Stimulated activated memory B cell treated with anti-CD40 and anti-IgM and Interleukin-4, amounts not matched to agents 10 μg/mL and 1 μg/mL and 100 μg/mL, for 72 hours (primary cell): ENCODE measurements at regions not wholly inside any gene's neighbourhood (a gene's known extent, or its start where the extent isn't known, plus 50 kb on each side); places are given as distances from the start of the nearest gene placed in this dataset.

ENCODE experiments used
- ATAC-seq: fragments of 150-1000 bp; cut with Tn5 transposase; 2 replicates; pipeline ENCODE4 v1.10.0; 2021
- H3K27ac Mint-ChIP-seq: one replicate; pipeline ENCODE4 v1.8.0; 2022; ENCODE audit warnings: mild to moderate bottlenecking, mixed read lengths
- H3K27me3 Mint-ChIP-seq: one replicate; pipeline ENCODE4 v1.8.0; 2022; ENCODE audit warnings: mixed read lengths
- H3K36me3 Mint-ChIP-seq: one replicate; pipeline ENCODE4 v1.8.0; 2022; ENCODE audit warnings: mixed read lengths
- H3K4me1 Mint-ChIP-seq: one replicate; pipeline ENCODE4 v1.8.0; 2022; ENCODE audit warnings: mixed read lengths
- H3K4me3 Mint-ChIP-seq: one replicate; pipeline ENCODE4 v1.8.0; 2022; ENCODE audit warnings: mild to moderate bottlenecking, moderate library complexity, mixed read lengths
- H3K9me3 Mint-ChIP-seq: one replicate; pipeline ENCODE4 v1.8.0; 2022; ENCODE audit warnings: mixed read lengths

GRCh38 chr5:44252545-44252944, 136.7 kb downstream of the FGF10 start:
- Mint-ChIP-seq H3K36me3 (no peaks in the 10 kb centered on the region), H3K27ac (no peak overlapping the region), H3K4me3 (no peak overlapping the region), H3K27me3 (no peaks in the 10 kb centered on the region), H3K9me3 (no peaks in the 10 kb centered on the region), H3K4me1 (no peaks in the 10 kb centered on the region)
- ATAC-seq: no peak

GRCh38 chr5:44246986-44247385, 142.2 kb downstream of the FGF10 start:
- H3K9me3 Mint-ChIP-seq: peaks cover 3% of the 10 kb centered on the region

GRCh38 chr5:44245935-44246334, 143.3 kb downstream of the FGF10 start:
- no peaks in the 10 kb centered on the region for H3K4me1 Mint-ChIP-seq
- no peaks in the 10 kb centered on the region for H3K27me3 Mint-ChIP-seq
- ATAC-seq: no peak
- H3K9me3 Mint-ChIP-seq: peaks cover 3% of the 10 kb centered on the region
- H3K36me3 Mint-ChIP-seq: no peaks in the 10 kb centered on the region
- no peak overlapping the region for H3K27ac Mint-ChIP-seq
- H3K4me3 Mint-ChIP-seq: no peak overlapping the region

More at GRCh38 chr5:44246986-44247385, 142.2 kb downstream of the FGF10 start:
- H3K27ac Mint-ChIP-seq: no peak overlapping the region
- no peaks in the 10 kb centered on the region for H3K36me3 Mint-ChIP-seq
- no peaks in the 10 kb centered on the region for H3K4me1 Mint-ChIP-seq
- H3K4me3 Mint-ChIP-seq: no peak overlapping the region
- no peaks in the 10 kb centered on the region for H3K27me3 Mint-ChIP-seq
- ATAC-seq: no peak

GRCh38 chr5:44242791-44243190, 146.4 kb downstream of the FGF10 start:
- Mint-ChIP-seq H3K27me3 (no peaks in the 10 kb centered on the region), H3K36me3 (no peaks in the 10 kb centered on the region), H3K4me1 (no peaks in the 10 kb centered on the region), H3K4me3 (no peak overlapping the region), H3K9me3 (peaks cover 3% of the 10 kb centered on the region), H3K27ac (no peak overlapping the region)
- ATAC-seq: no peak

GRCh38 chr5:44236040-44236439, 153.2 kb downstream of the FGF10 start:
- Mint-ChIP-seq H3K9me3 (no peaks in the 10 kb centered on the region), H3K4me3 (no peak overlapping the region), H3K27ac (no peak overlapping the region), H3K36me3 (no peaks in the 10 kb centered on the region), H3K4me1 (no peaks in the 10 kb centered on the region), H3K27me3 (no peaks in the 10 kb centered on the region)
- no peak for ATAC-seq

- Mint-ChIP-seq H3K9me3 (peaks cover 7% of the 10 kb centered on the region), H3K4me1 (no peaks in the 10 kb centered on the region), H3K4me3 (no peak overlapping the region), H3K27me3 (no peaks in the 10 kb centered on the region), H3K36me3 (no peaks in the 10 kb centered on the region), H3K27ac (no peak overlapping the region)
- ATAC-seq: no peak
Observed at GRCh38 chr5:44233691-44234090, 155.5 kb downstream of the FGF10 start.

- Mint-ChIP-seq H3K4me1 (no peaks in the 10 kb centered on the region), H3K27ac (no peak overlapping the region), H3K36me3 (no peaks in the 10 kb centered on the region), H3K27me3 (no peaks in the 10 kb centered on the region), H3K4me3 (no peak overlapping the region), H3K9me3 (peaks cover 12% of the 10 kb centered on the region)
- no peak for ATAC-seq
Observed at GRCh38 chr5:44225231-44226160, 163.7 kb downstream of the FGF10 start.

- no peak overlapping the region for H3K27ac Mint-ChIP-seq
- no peaks in the 10 kb centered on the region for H3K36me3 Mint-ChIP-seq
- ATAC-seq: no peak
- H3K27me3 Mint-ChIP-seq: no peaks in the 10 kb centered on the region
- peaks cover 7% of the 10 kb centered on the region for H3K9me3 Mint-ChIP-seq
- no peaks in the 10 kb centered on the region for H3K4me1 Mint-ChIP-seq
- no peak overlapping the region for H3K4me3 Mint-ChIP-seq
Observed at GRCh38 chr5:44199408-44199807, 189.8 kb downstream of the FGF10 start.

GRCh38 chr5:44189255-44189654, 200.0 kb downstream of the FGF10 start:
- no peaks in the 10 kb centered on the region for H3K4me1 Mint-ChIP-seq
- H3K4me3 Mint-ChIP-seq: no peak overlapping the region
- no peaks in the 10 kb centered on the region for H3K27me3 Mint-ChIP-seq
- ATAC-seq: no peak
- peaks cover 8% of the 10 kb centered on the region for H3K9me3 Mint-ChIP-seq
- H3K27ac Mint-ChIP-seq: no peak overlapping the region
- H3K36me3 Mint-ChIP-seq: no peaks in the 10 kb centered on the region

- no peaks in the 10 kb centered on the region for H3K36me3 Mint-ChIP-seq
- no peak for ATAC-seq
- no peak overlapping the region for H3K27ac Mint-ChIP-seq
- H3K9me3 Mint-ChIP-seq: peaks cover 3% of the 10 kb centered on the region
- no peaks in the 10 kb centered on the region for H3K4me1 Mint-ChIP-seq
- no peaks in the 10 kb centered on the region for H3K27me3 Mint-ChIP-seq
- no peak overlapping the region for H3K4me3 Mint-ChIP-seq
Observed at GRCh38 chr5:44187973-44188372, 201.2 kb downstream of the FGF10 start.

GRCh38 chr5:44183753-44184152, 205.5 kb downstream of the FGF10 start:
- H3K27ac Mint-ChIP-seq: no peak overlapping the region
- no peak for ATAC-seq
- peaks cover 7% of the 10 kb centered on the region for H3K9me3 Mint-ChIP-seq
- no peak overlapping the region for H3K4me3 Mint-ChIP-seq
- no peaks in the 10 kb centered on the region for H3K27me3 Mint-ChIP-seq
- H3K4me1 Mint-ChIP-seq: no peaks in the 10 kb centered on the region
- no peaks in the 10 kb centered on the region for H3K36me3 Mint-ChIP-seq

- no peak overlapping the region for H3K27ac Mint-ChIP-seq
- H3K9me3 Mint-ChIP-seq: peaks cover 7% of the 10 kb centered on the region
Observed at GRCh38 chr5:44183312-44183711, 205.9 kb downstream of the FGF10 start.

GRCh38 chr5:44178414-44178813, 210.8 kb downstream of the FGF10 start:
- Mint-ChIP-seq H3K4me3 (no peak overlapping the region), H3K27ac (no peak overlapping the region), H3K27me3 (no peaks in the 10 kb centered on the region), H3K36me3 (no peaks in the 10 kb centered on the region), H3K4me1 (no peaks in the 10 kb centered on the region), H3K9me3 (peaks cover 17% of the 10 kb centered on the region)
- no peak for ATAC-seq

More at GRCh38 chr5:44183312-44183711, 205.9 kb downstream of the FGF10 start:
- H3K27me3 Mint-ChIP-seq: no peaks in the 10 kb centered on the region
- H3K4me1 Mint-ChIP-seq: no peaks in the 10 kb centered on the region
- no peak for ATAC-seq
- H3K36me3 Mint-ChIP-seq: no peaks in the 10 kb centered on the region
- H3K4me3 Mint-ChIP-seq: no peak overlapping the region

GRCh38 chr5:44167540-44167939, 221.7 kb downstream of the FGF10 start:
- Mint-ChIP-seq H3K27ac (no peak overlapping the region), H3K4me3 (no peak overlapping the region), H3K9me3 (peaks cover 11% of the 10 kb centered on the region), H3K36me3 (no peaks in the 10 kb centered on the region), H3K4me1 (no peaks in the 10 kb centered on the region), H3K27me3 (no peaks in the 10 kb centered on the region)
- ATAC-seq: no peak

GRCh38 chr5:44160369-44160768, 228.9 kb downstream of the FGF10 start:
- Mint-ChIP-seq H3K27me3 (no peaks in the 10 kb centered on the region), H3K4me3 (no peak overlapping the region), H3K27ac (no peak overlapping the region), H3K36me3 (no peaks in the 10 kb centered on the region), H3K4me1 (no peaks in the 10 kb centered on the region), H3K9me3 (peaks cover 13% of the 10 kb centered on the region)
- no peak for ATAC-seq

- Mint-ChIP-seq H3K36me3 (no peaks in the 10 kb centered on the region), H3K9me3 (no peaks in the 10 kb centered on the region), H3K27me3 (no peaks in the 10 kb centered on the region), H3K4me1 (no peaks in the 10 kb centered on the region), H3K27ac (no peak overlapping the region), H3K4me3 (no peak overlapping the region)
- ATAC-seq: no peak
Observed at GRCh38 chr5:44150075-44150723, 239.0 kb downstream of the FGF10 start.
